ENCODE measurements at regions not wholly inside any gene's neighbourhood (a gene's known extent, or its start where the extent isn't known, plus 50 kb on each side); places are given as distances from the start of the nearest gene placed in this dataset.

GRCh38 chr7:9280088-9280487 is 846.7 kb downstream of the NXPH1 start:
- Histone ChIP-seq H3K9me3 (ENCODE audit: control insufficient read depth, low read length) (no peaks in the 10 kb centered on the region), H3K9ac (no peak overlapping the region), H3K4me2 (ENCODE audit: low read length) (no peak overlapping the region), H3K79me2 (no peaks in the 10 kb centered on the region), H3K36me3 (ENCODE audit: control insufficient read depth, insufficient read depth, low read length) (no peaks in the 10 kb centered on the region), H3K4me3 (ENCODE audit: low read depth, low read length) (no peak overlapping the region), H2AFZ (no peak overlapping the region), H3K27me3 (ENCODE audit: control insufficient read depth, insufficient read depth, low read length) (no peaks in the 10 kb centered on the region), H3K27ac (no peak overlapping the region), H3K4me1 (no peaks in the 10 kb centered on the region)
- TF ChIP-seq, protein P1, sequence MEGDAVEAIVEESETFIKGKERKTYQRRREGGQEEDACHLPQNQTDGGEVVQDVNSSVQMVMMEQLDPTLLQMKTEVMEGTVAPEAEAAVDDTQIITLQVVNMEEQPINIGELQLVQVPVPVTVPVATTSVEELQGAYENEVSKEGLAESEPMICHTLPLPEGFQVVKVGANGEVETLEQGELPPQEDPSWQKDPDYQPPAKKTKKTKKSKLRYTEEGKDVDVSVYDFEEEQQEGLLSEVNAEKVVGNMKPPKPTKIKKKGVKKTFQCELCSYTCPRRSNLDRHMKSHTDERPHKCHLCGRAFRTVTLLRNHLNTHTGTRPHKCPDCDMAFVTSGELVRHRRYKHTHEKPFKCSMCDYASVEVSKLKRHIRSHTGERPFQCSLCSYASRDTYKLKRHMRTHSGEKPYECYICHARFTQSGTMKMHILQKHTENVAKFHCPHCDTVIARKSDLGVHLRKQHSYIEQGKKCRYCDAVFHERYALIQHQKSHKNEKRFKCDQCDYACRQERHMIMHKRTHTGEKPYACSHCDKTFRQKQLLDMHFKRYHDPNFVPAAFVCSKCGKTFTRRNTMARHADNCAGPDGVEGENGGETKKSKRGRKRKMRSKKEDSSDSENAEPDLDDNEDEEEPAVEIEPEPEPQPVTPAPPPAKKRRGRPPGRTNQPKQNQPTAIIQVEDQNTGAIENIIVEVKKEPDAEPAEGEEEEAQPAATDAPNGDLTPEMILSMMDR (IDR thresholded peaks at IDR 0.05) = no peak

- no peaks in the 10 kb centered on the region for H3K9me3 ChIP-seq (ENCODE audit: control insufficient read depth, low read length)
- no peaks in the 10 kb centered on the region for H3K4me1 ChIP-seq
- TF ChIP-seq, protein P1 (IDR thresholded peaks at IDR 0.05) = no peak
- H3K4me3 ChIP-seq (ENCODE audit: low read depth, low read length) = no peak overlapping the region
- no peak overlapping the region for H2AFZ ChIP-seq
- no peaks in the 10 kb centered on the region for H3K79me2 ChIP-seq
- H3K27ac ChIP-seq = no peak overlapping the region
- H3K27me3 ChIP-seq (ENCODE audit: control insufficient read depth, insufficient read depth, low read length) = no peaks in the 10 kb centered on the region
- H3K4me2 ChIP-seq (ENCODE audit: low read length) = no peak overlapping the region
- H3K36me3 ChIP-seq (ENCODE audit: control insufficient read depth, insufficient read depth, low read length) = no peaks in the 10 kb centered on the region
- no peak overlapping the region for H3K9ac ChIP-seq
Observed at GRCh38 chr7:9283246-9283645, 849.8 kb downstream of the NXPH1 start.

DNA sequence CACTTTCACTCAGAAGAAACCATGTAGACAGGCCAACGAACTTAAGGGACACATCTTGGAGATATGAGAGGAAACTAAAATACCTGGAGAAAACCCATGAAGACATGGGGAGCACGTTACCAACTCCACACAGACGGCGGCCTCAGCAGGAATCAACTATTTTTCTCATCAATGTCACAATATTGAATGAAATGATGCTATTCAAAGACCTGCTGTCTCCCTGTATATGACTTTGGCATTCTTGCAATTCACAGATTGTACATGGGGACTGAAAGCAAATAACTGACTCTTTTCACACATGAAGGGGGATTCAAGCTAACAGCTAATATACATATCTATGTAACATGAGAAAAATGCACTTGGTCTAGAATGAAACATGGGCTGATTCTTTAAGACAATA is 869.0 kb downstream of the NXPH1 start:
- no peaks in the 10 kb centered on the region for H3K36me3 ChIP-seq (ENCODE audit: control insufficient read depth, insufficient read depth, low read length)
- no peaks in the 10 kb centered on the region for H3K4me1 ChIP-seq
- no peak overlapping the region for H3K27ac ChIP-seq
- H3K9ac ChIP-seq = no peak overlapping the region
- TF ChIP-seq, protein P1 (IDR thresholded peaks at IDR 0.05) = no peak
- H3K27me3 ChIP-seq (ENCODE audit: control insufficient read depth, insufficient read depth, low read length) = no peaks in the 10 kb centered on the region
- H2AFZ ChIP-seq = no peak overlapping the region
- H3K4me3 ChIP-seq (ENCODE audit: low read depth, low read length) = no peak overlapping the region
- no peaks in the 10 kb centered on the region for H3K9me3 ChIP-seq (ENCODE audit: control insufficient read depth, low read length)
- H3K79me2 ChIP-seq = no peaks in the 10 kb centered on the region
- no peak overlapping the region for H3K4me2 ChIP-seq (ENCODE audit: low read length)

DNA sequence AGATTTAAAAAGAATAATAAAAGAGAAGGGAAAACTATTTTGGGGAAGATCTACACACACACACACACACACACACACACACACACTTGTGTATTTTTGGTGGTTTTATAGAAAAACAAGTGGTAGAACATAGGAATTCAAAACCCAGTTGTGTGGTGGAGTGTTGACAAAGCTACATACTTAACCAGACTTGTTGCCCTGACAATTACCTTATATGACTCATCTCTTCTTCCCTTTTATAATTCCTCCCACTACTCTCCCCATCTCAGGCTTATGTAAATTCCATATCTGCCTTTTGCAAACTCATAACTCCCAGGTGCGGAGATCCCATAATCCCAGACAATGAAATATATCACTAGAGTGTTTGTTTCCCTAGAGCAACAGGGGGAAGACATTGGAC is 873.7 kb downstream of the NXPH1 start:
- Histone ChIP-seq H3K27ac (no peak overlapping the region), H3K4me1 (no peaks in the 10 kb centered on the region), H3K4me3 (ENCODE audit: low read depth, low read length) (no peak overlapping the region), H3K9ac (no peak overlapping the region), H3K27me3 (ENCODE audit: control insufficient read depth, insufficient read depth, low read length) (no peaks in the 10 kb centered on the region), H3K4me2 (ENCODE audit: low read length) (no peak overlapping the region), H3K36me3 (ENCODE audit: control insufficient read depth, insufficient read depth, low read length) (no peaks in the 10 kb centered on the region), H3K79me2 (no peaks in the 10 kb centered on the region), H3K9me3 (ENCODE audit: control insufficient read depth, low read length) (no peaks in the 10 kb centered on the region), H2AFZ (no peak overlapping the region)
- TF ChIP-seq, protein P1 (IDR thresholded peaks at IDR 0.05) = no peak

DNA sequence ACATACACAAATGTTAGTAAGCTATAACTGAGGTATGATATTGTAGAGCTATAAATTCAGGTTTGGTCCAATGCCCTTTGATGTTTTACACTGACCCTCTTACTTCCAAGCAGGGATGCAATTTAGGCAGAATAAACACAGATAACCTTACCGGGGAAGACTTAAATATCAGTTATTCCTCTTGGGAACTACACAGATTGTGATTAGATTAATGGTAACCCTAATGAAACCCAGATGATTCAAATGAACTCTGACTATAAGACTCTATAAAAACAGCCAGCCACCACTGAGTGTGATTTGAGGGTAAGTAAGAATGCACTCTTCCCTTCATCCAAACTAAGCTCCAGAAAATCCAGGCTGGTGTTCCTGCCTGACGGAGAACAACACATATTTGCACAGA is 891.1 kb downstream of the NXPH1 start:
- Histone ChIP-seq H3K4me2 (ENCODE audit: low read length) (no peak overlapping the region), H3K36me3 (ENCODE audit: control insufficient read depth, insufficient read depth, low read length) (no peaks in the 10 kb centered on the region), H3K4me1 (no peaks in the 10 kb centered on the region), H3K4me3 (ENCODE audit: low read depth, low read length) (no peak overlapping the region), H3K9me3 (ENCODE audit: control insufficient read depth, low read length) (no peaks in the 10 kb centered on the region), H3K27me3 (ENCODE audit: control insufficient read depth, insufficient read depth, low read length) (no peaks in the 10 kb centered on the region), H3K79me2 (no peaks in the 10 kb centered on the region), H2AFZ (no peak overlapping the region), H3K9ac (no peak overlapping the region), H3K27ac (no peak overlapping the region)
- TF ChIP-seq, protein P1 (IDR thresholded peaks at IDR 0.05) = no peak

Measured in parathyroid adenoma (tissue), 2 donors.